ENCODE measurements at regions not wholly inside any gene's neighbourhood (a gene's known extent, or its start where the extent isn't known, plus 50 kb on each side); places are given as distances from the start of the nearest gene placed in this dataset.

DNA sequence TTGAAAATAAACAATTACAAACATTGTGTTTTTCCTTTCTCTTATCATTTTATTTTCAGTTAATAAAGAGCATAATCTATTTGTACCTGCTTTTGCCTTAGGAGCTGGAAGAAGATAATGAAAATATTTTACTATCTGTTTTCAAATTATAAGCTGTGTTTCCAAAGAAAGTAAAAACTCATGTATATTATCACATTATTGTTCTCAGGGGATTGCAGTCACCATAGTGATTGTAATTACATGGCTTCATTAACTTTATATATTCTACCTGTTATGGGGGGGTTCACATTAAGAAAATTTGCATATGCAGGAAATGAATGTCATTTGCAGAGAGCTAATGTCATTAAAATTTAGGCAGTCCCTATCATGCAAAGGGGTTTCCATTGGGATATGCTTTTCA lies 542.3 kb downstream of the NXPH1 start:
- TF ChIP-seq SMAD3 (CRISPR knock-in tag; IDR thresholded peaks at IDR 0.05; ENCODE audit: borderline replicate concordance) (no peak), NFYB (CRISPR knock-in tag; conservative IDR thresholded peaks at IDR 0.05; ENCODE audit: low read depth) (no peak), GTF2I (CRISPR knock-in tag; conservative IDR thresholded peaks at IDR 0.05) (no peak), MXD4 (CRISPR knock-in tag; IDR thresholded peaks at IDR 0.05; ENCODE audit: borderline replicate concordance) (no peak)
- TF ChIP-seq, protein P1, sequence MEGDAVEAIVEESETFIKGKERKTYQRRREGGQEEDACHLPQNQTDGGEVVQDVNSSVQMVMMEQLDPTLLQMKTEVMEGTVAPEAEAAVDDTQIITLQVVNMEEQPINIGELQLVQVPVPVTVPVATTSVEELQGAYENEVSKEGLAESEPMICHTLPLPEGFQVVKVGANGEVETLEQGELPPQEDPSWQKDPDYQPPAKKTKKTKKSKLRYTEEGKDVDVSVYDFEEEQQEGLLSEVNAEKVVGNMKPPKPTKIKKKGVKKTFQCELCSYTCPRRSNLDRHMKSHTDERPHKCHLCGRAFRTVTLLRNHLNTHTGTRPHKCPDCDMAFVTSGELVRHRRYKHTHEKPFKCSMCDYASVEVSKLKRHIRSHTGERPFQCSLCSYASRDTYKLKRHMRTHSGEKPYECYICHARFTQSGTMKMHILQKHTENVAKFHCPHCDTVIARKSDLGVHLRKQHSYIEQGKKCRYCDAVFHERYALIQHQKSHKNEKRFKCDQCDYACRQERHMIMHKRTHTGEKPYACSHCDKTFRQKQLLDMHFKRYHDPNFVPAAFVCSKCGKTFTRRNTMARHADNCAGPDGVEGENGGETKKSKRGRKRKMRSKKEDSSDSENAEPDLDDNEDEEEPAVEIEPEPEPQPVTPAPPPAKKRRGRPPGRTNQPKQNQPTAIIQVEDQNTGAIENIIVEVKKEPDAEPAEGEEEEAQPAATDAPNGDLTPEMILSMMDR (IDR thresholded peaks at IDR 0.05), result no peak
- TF ChIP-seq, protein P2, sequence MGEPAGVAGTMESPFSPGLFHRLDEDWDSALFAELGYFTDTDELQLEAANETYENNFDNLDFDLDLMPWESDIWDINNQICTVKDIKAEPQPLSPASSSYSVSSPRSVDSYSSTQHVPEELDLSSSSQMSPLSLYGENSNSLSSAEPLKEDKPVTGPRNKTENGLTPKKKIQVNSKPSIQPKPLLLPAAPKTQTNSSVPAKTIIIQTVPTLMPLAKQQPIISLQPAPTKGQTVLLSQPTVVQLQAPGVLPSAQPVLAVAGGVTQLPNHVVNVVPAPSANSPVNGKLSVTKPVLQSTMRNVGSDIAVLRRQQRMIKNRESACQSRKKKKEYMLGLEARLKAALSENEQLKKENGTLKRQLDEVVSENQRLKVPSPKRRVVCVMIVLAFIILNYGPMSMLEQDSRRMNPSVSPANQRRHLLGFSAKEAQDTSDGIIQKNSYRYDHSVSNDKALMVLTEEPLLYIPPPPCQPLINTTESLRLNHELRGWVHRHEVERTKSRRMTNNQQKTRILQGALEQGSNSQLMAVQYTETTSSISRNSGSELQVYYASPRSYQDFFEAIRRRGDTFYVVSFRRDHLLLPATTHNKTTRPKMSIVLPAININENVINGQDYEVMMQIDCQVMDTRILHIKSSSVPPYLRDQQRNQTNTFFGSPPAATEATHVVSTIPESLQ (CRISPR knock-in tag; IDR thresholded peaks at IDR 0.05), result no peak
- TF ChIP-seq, protein P3, sequence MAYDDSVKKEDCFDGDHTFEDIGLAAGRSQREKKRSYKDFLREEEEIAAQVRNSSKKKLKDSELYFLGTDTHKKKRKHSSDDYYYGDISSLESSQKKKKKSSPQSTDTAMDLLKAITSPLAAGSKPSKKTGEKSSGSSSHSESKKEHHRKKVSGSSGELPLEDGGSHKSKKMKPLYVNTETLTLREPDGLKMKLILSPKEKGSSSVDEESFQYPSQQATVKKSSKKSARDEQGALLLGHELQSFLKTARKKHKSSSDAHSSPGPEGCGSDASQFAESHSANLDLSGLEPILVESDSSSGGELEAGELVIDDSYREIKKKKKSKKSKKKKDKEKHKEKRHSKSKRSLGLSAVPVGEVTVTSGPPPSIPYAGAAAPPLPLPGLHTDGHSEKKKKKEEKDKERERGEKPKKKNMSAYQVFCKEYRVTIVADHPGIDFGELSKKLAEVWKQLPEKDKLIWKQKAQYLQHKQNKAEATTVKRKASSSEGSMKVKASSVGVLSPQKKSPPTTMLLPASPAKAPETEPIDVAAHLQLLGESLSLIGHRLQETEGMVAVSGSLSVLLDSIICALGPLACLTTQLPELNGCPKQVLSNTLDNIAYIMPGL (CRISPR knock-in tag; IDR thresholded peaks at IDR 0.05), result no peak

Measured in WTC11 (cell line).